Esophagus squamous epithelium (tissue), 4 donors: ENCODE measurements at regions not wholly inside any gene's neighbourhood (a gene's known extent, or its start where the extent isn't known, plus 50 kb on each side); places are given as distances from the start of the nearest gene placed in this dataset.

ENCODE experiments used
- POLR2A ChIP-seq, 4 donors: fragments of 450-650 bp; IDR thresholded peaks; one replicate each; pipeline ENCODE4 v1.6.1; 2017; ENCODE audit warnings: antibody characterized with exemption in 4 of 4, mild to moderate bottlenecking in 4 of 4, moderate library complexity in 3 of 4
- TF ChIP-seq, protein P1 (sequence below), 6 experiments: fragments of 450-650 bp in 4 of 6; fragments of 200-600 bp in 2 of 6; sonication (generic) in 2 of 6; IDR thresholded peaks; one replicate each; pipeline ENCODE4 v1.5.1; 2016 to 2019; ENCODE audit warnings: antibody characterized with exemption in 6 of 6, mild to moderate bottlenecking in 4 of 6, moderate library complexity in 4 of 6

DNA sequence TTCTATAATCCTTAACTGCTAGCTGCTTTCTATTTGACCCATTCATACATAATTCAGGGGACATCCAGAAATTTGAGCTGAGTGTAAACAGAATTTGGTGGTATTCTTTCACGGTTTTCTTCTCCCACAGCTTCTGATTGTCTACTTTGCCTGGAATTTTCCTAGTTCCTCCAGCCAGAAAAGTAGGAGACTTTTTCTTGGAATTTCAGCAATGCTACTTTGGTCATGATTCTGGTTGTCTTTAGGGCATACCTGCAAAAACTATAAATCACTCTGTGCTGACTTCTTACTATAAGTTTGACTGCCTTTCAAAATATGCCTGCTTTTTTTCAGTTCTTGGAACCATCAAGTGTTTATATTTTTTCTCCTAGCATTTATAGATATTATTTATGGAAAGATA, 260.2 kb downstream of the TMEM38B start:
- TF ChIP-seq, protein P1, sequence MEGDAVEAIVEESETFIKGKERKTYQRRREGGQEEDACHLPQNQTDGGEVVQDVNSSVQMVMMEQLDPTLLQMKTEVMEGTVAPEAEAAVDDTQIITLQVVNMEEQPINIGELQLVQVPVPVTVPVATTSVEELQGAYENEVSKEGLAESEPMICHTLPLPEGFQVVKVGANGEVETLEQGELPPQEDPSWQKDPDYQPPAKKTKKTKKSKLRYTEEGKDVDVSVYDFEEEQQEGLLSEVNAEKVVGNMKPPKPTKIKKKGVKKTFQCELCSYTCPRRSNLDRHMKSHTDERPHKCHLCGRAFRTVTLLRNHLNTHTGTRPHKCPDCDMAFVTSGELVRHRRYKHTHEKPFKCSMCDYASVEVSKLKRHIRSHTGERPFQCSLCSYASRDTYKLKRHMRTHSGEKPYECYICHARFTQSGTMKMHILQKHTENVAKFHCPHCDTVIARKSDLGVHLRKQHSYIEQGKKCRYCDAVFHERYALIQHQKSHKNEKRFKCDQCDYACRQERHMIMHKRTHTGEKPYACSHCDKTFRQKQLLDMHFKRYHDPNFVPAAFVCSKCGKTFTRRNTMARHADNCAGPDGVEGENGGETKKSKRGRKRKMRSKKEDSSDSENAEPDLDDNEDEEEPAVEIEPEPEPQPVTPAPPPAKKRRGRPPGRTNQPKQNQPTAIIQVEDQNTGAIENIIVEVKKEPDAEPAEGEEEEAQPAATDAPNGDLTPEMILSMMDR (IDR thresholded peaks at IDR 0.05), result no peak
- TF ChIP-seq POLR2A (IDR thresholded peaks at IDR 0.05), result no peak
